CD4-positive, alpha-beta T cell (primary cell): ENCODE measurements at regions not wholly inside any gene's neighbourhood (a gene's known extent, or its start where the extent isn't known, plus 50 kb on each side); places are given as distances from the start of the nearest gene placed in this dataset.

ENCODE experiments used
- ATAC-seq: fragments of 200-7000 bp; cut with Tn5 transposase; one replicate; pipeline ENCODE4 v1.10.0; 2022; ENCODE audit warnings: mild to moderate bottlenecking; ENCODE audit not compliant: poor library complexity
- CTCF ChIA-PET: fragments of 350-600 bp; sonication (Branson Sonifier 250); formaldehyde crosslinking; loops from one replicate; lab custom pipeline; 2021; ENCODE audit warnings: antibody characterized with exemption, inconsistent platforms; lab: Charles Lee
- POLR2A ChIA-PET: fragments of 350-600 bp; sonication (Branson Sonifier 250); formaldehyde crosslinking; loops from one replicate; lab custom pipeline; 2021; ENCODE audit warnings: antibody characterized with exemption, inconsistent platforms; lab: Charles Lee
- DNase-seq, 14 experiments: peaks; one replicate each; pipeline ENCODE4 v3.0.0-alpha.2; 2013 to 2020; ENCODE audit warnings: mixed read lengths in 2 of 14
- H3K27ac ChIP-seq, 2 donors: one replicate each; pipeline versions ENCODE4 v1.5.1 to v1.7.0; 2013; ENCODE audit warnings: low read length in 2 of 2, low read depth in 1 of 2, mild to moderate bottlenecking in 1 of 2
- H3K27me3 ChIP-seq, 2 experiments: 1 replicate in 1 of 2; 2 replicates in 1 of 2; pipeline versions ENCODE4 v1.6.1 to v1.7.0; 2013; ENCODE audit warnings: low read length in 2 of 2, control low read depth in 1 of 2, mild to moderate bottlenecking in 1 of 2, moderate library complexity in 1 of 2; ENCODE audit not compliant: insufficient read depth in 2 of 2, control insufficient read depth in 1 of 2
- H3K36me3 ChIP-seq: one replicate; pipeline ENCODE4 v1.6.1; 2013; ENCODE audit warnings: low read length, control low read depth; ENCODE audit not compliant: insufficient read depth
- H3K4me1 ChIP-seq: one replicate; pipeline ENCODE4 v1.6.1; 2013; ENCODE audit warnings: low read length, control low read depth; ENCODE audit not compliant: insufficient read depth
- H3K4me3 ChIP-seq: one replicate; pipeline ENCODE4 v1.5.1; 2013; ENCODE audit warnings: mild to moderate bottlenecking, low read length, moderate library complexity
- H3K9me3 ChIP-seq, 2 experiments: 1 replicate in 1 of 2; 2 replicates in 1 of 2; pipeline versions ENCODE4 v1.6.1 to v1.7.0; 2013; ENCODE audit warnings: low read length in 2 of 2, mild to moderate bottlenecking in 2 of 2, control low read depth in 1 of 2, moderate library complexity in 1 of 2; ENCODE audit not compliant: control insufficient read depth in 1 of 2, insufficient read depth in 1 of 2
- H3K27ac Mint-ChIP-seq: one replicate; pipeline ENCODE4 v1.8.0; 2020; ENCODE audit warnings: mixed read lengths
- H3K27me3 Mint-ChIP-seq: one replicate; pipeline ENCODE4 v1.8.0; 2021; ENCODE audit warnings: mixed read lengths
- H3K36me3 Mint-ChIP-seq: one replicate; pipeline ENCODE4 v1.8.0; 2021; ENCODE audit warnings: low read depth, mixed read lengths
- H3K4me1 Mint-ChIP-seq: one replicate; pipeline ENCODE4 v1.8.0; 2021; ENCODE audit warnings: low read depth, mixed read lengths
- H3K4me3 Mint-ChIP-seq: one replicate; pipeline ENCODE4 v1.8.0; 2020; ENCODE audit warnings: mild to moderate bottlenecking, mixed read lengths
- H3K9me3 Mint-ChIP-seq: one replicate; pipeline ENCODE4 v1.8.0; 2020; ENCODE audit warnings: mixed read lengths
- intact Hi-C, 2 experiments: fragments of 100-400 bp; cut with DNase I in 1 of 2; cut with micrococcal nuclease in 1 of 2; formaldehyde crosslinking; loops; one replicate each; pipeline versions ENCODE4 v1.15.1 to v1.9.0; 2023 to 2025; cut with DNase I, micrococcal nuclease
- TF ChIP-seq, protein P1 (sequence below): fragments of 200-600 bp; IDR thresholded peaks from one replicate; pipeline ENCODE4 v1.8.0; 2022; ENCODE audit warnings: antibody characterized with exemption, mild to moderate bottlenecking

GRCh38 chr2:126431136-126431535 lies 224.8 kb upstream of the GYPC start:
- TF ChIP-seq, protein P1, sequence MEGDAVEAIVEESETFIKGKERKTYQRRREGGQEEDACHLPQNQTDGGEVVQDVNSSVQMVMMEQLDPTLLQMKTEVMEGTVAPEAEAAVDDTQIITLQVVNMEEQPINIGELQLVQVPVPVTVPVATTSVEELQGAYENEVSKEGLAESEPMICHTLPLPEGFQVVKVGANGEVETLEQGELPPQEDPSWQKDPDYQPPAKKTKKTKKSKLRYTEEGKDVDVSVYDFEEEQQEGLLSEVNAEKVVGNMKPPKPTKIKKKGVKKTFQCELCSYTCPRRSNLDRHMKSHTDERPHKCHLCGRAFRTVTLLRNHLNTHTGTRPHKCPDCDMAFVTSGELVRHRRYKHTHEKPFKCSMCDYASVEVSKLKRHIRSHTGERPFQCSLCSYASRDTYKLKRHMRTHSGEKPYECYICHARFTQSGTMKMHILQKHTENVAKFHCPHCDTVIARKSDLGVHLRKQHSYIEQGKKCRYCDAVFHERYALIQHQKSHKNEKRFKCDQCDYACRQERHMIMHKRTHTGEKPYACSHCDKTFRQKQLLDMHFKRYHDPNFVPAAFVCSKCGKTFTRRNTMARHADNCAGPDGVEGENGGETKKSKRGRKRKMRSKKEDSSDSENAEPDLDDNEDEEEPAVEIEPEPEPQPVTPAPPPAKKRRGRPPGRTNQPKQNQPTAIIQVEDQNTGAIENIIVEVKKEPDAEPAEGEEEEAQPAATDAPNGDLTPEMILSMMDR: no peak
- ChIA-PET CTCF (no interaction called here), POLR2A (no interaction called here)
- H3K27ac ChIP-seq: no peak overlapping the region
- H3K9me3 ChIP-seq: no peaks in the 10 kb centered on the region
- no peaks in the 10 kb centered on the region for H3K4me1 ChIP-seq
- Mint-ChIP-seq H3K4me1 (no peaks in the 10 kb centered on the region), H3K4me3 (no peak overlapping the region), H3K36me3 (no peaks in the 10 kb centered on the region), H3K9me3 (no peaks in the 10 kb centered on the region), H3K27me3 (peaks cover 24% of the 10 kb centered on the region), H3K27ac (no peak overlapping the region)
- DNase-seq: no peak
- H3K4me3 ChIP-seq: no peak overlapping the region
- peaks cover 0 to 4% of the 10 kb centered on the region in 2 experiments for H3K27me3 ChIP-seq
- intact Hi-C loops: no loop called here
- ATAC-seq: no peak
- H3K36me3 ChIP-seq: no peaks in the 10 kb centered on the region

GRCh38 chr2:126436411-126436810 lies 219.5 kb upstream of the GYPC start:
- Mint-ChIP-seq H3K9me3 (no peaks in the 10 kb centered on the region), H3K36me3 (no peaks in the 10 kb centered on the region), H3K4me3 (no peak overlapping the region), H3K27ac (no peak overlapping the region), H3K4me1 (no peaks in the 10 kb centered on the region), H3K27me3 (peaks cover 18% of the 10 kb centered on the region)
- CTCF ChIA-PET: no interaction called here
- H3K9me3 ChIP-seq: no peaks in the 10 kb centered on the region
- ATAC-seq: no peak
- no peaks in the 10 kb centered on the region for H3K4me1 ChIP-seq
- intact Hi-C loops: no loop called here
- POLR2A ChIA-PET: no interaction called here
- H3K4me3 ChIP-seq: no peak overlapping the region
- H3K36me3 ChIP-seq: no peaks in the 10 kb centered on the region
- TF ChIP-seq, protein P1: no peak
- H3K27me3 ChIP-seq: no peaks in the 10 kb centered on the region
- H3K27ac ChIP-seq: no peak overlapping the region
- no peak for DNase-seq

GRCh38 chr2:126437016-126437415 lies 218.9 kb upstream of the GYPC start:
- Histone ChIP-seq H3K9me3 (no peaks in the 10 kb centered on the region), H3K27me3 (no peaks in the 10 kb centered on the region), H3K4me3 (no peak overlapping the region), H3K27ac (no peak overlapping the region), H3K36me3 (no peaks in the 10 kb centered on the region), H3K4me1 (no peaks in the 10 kb centered on the region)
- H3K4me1 Mint-ChIP-seq: no peaks in the 10 kb centered on the region
- TF ChIP-seq, protein P1: no peak
- no peak overlapping the region for H3K27ac Mint-ChIP-seq
- DNase-seq (no peak), ATAC-seq (no peak)
- intact Hi-C loops: no loop called here
- CTCF ChIA-PET: no interaction called here
- H3K36me3 Mint-ChIP-seq: no peaks in the 10 kb centered on the region
- H3K4me3 Mint-ChIP-seq: no peak overlapping the region
- POLR2A ChIA-PET: no interaction called here
- H3K27me3 Mint-ChIP-seq: peaks cover 18% of the 10 kb centered on the region
- no peaks in the 10 kb centered on the region for H3K9me3 Mint-ChIP-seq
